CD14-positive monocyte (primary cell): ENCODE measurements at regions not wholly inside any gene's neighbourhood (a gene's known extent, or its start where the extent isn't known, plus 50 kb on each side); places are given as distances from the start of the nearest gene placed in this dataset.

ENCODE experiments used
- DNase-seq, 3 donors: peaks; one replicate each; pipeline ENCODE4 v3.0.0-alpha.2; 2011 to 2022
- H2AFZ ChIP-seq: 2 replicates; pipeline ENCODE4 v1.6.0; 2012; ENCODE audit warnings: mild to moderate bottlenecking, low read depth, low read length, inconsistent platforms; ENCODE audit not compliant: insufficient read depth, poor library complexity, severe bottlenecking
- H3K27ac ChIP-seq, 2 donors: 1 replicate in 1 of 2; 2 replicates in 1 of 2; pipeline ENCODE4 v1.5.1; 2012 to 2013; ENCODE audit warnings: low read length in 2 of 2, control low read depth in 1 of 2, inconsistent platforms in 1 of 2, low read depth in 1 of 2, mild to moderate bottlenecking in 1 of 2
- H3K27me3 ChIP-seq, 2 donors: one replicate each; pipeline versions ENCODE4 v1.6.0 to v1.6.1; 2011 to 2013; ENCODE audit warnings: low read length in 2 of 2; ENCODE audit not compliant: control insufficient read depth in 2 of 2, insufficient read depth in 2 of 2
- H3K36me3 ChIP-seq, 2 donors: replicated peaks in 1 of 2; 1 replicate in 1 of 2; 2 replicates in 1 of 2; pipeline versions ENCODE4 v1.5.1 to v1.6.1; 2012 to 2013; ENCODE audit warnings: low read length in 2 of 2, control low read depth in 1 of 2, inconsistent platforms in 1 of 2, mild to moderate bottlenecking in 1 of 2; ENCODE audit not compliant: insufficient read depth in 2 of 2, control insufficient read depth in 1 of 2
- H3K4me1 ChIP-seq, 2 donors: 1 replicate in 1 of 2; 2 replicates in 1 of 2; pipeline versions ENCODE4 v1.5.1 to v1.6.1; 2012 to 2013; ENCODE audit warnings: low read length in 2 of 2, control low read depth in 1 of 2, inconsistent platforms in 1 of 2, mild to moderate bottlenecking in 1 of 2, moderate library complexity in 1 of 2; ENCODE audit not compliant: insufficient read depth in 2 of 2, control insufficient read depth in 1 of 2
- H3K4me2 ChIP-seq: replicated peaks from 2 replicates; pipeline ENCODE3; 2012; ENCODE audit warnings: low read length, moderate library complexity, mild to moderate bottlenecking; ENCODE audit not compliant: poor library complexity, severe bottlenecking; ENCODE audit errors: extremely low read depth
- H3K4me3 ChIP-seq, 3 experiments: fragments of 200-600 bp in 1 of 3; sonication (generic) in 1 of 3; replicated peaks in 1 of 3; 1 replicate in 2 of 3; 2 replicates in 1 of 3; pipeline ENCODE4 v1.5.1; 2011 to 2013; ENCODE audit warnings: low read length in 3 of 3, mild to moderate bottlenecking in 3 of 3, control low read depth in 2 of 3, low read depth in 2 of 3, inconsistent platforms in 1 of 3, moderate library complexity in 1 of 3
- H3K79me2 ChIP-seq: 2 replicates; pipeline ENCODE4 v1.6.0; 2012; ENCODE audit warnings: mild to moderate bottlenecking, control low read depth, inconsistent platforms, low read length, moderate library complexity; ENCODE audit not compliant: insufficient read depth
- H3K9ac ChIP-seq: 2 replicates; pipeline ENCODE4 v1.6.0; 2017; ENCODE audit warnings: low read length, mild to moderate bottlenecking; ENCODE audit not compliant: insufficient read depth, poor library complexity, severe bottlenecking
- H3K9me3 ChIP-seq, 2 donors: replicated peaks in 1 of 2; 1 replicate in 1 of 2; 2 replicates in 1 of 2; pipeline versions ENCODE4 v1.5.1 to v1.6.1; 2012 to 2013; ENCODE audit warnings: low read length in 2 of 2, control low read depth in 1 of 2; ENCODE audit not compliant: control insufficient read depth in 1 of 2, insufficient read depth in 1 of 2
- H4K20me1 ChIP-seq: 2 replicates; pipeline ENCODE4 v1.6.0; 2012; ENCODE audit warnings: mild to moderate bottlenecking, low read length, control low read depth, moderate library complexity; ENCODE audit not compliant: insufficient read depth
- H3K27ac Mint-ChIP-seq, 7 donors: one replicate each; pipeline ENCODE4 v1.8.0; 2020; ENCODE audit warnings: mild to moderate bottlenecking in 7 of 7, mixed read lengths in 7 of 7, moderate library complexity in 6 of 7, inconsistent platforms in 2 of 7
- H3K27me3 Mint-ChIP-seq, 3 donors: one replicate each; pipeline ENCODE4 v1.8.0; 2021 to 2022; ENCODE audit warnings: low read depth in 3 of 3, mild to moderate bottlenecking in 3 of 3, mixed read lengths in 3 of 3, moderate library complexity in 3 of 3, inconsistent platforms in 1 of 3
- H3K36me3 Mint-ChIP-seq, 2 donors: one replicate each; pipeline ENCODE4 v1.8.0; 2020; ENCODE audit warnings: mixed read lengths in 2 of 2, inconsistent platforms in 1 of 2, mild to moderate bottlenecking in 1 of 2
- H3K4me1 Mint-ChIP-seq: one replicate; pipeline ENCODE4 v1.8.0; 2020; ENCODE audit warnings: mild to moderate bottlenecking, mixed read lengths
- H3K4me3 Mint-ChIP-seq, 2 donors: one replicate each; pipeline ENCODE4 v1.8.0; 2020; ENCODE audit warnings: mild to moderate bottlenecking in 2 of 2, mixed read lengths in 2 of 2, moderate library complexity in 1 of 2
- H3K9me3 Mint-ChIP-seq, 7 donors: one replicate each; pipeline ENCODE4 v1.8.0; 2020 to 2022; ENCODE audit warnings: mixed read lengths in 7 of 7, mild to moderate bottlenecking in 6 of 7, moderate library complexity in 6 of 7, inconsistent platforms in 2 of 7
- WGBS: methylation state at CpG from one replicate; pipeline ENCODE4 v1.1.5; 2013; ENCODE audit warnings: missing lambda C conversion rate; ENCODE audit not compliant: insufficient coverage; 5-methylcytosine and 5-hydroxymethylcytosine counted together
- intact Hi-C, 2 donors: fragments of 100-400 bp; cut with micrococcal nuclease; formaldehyde crosslinking; loops; one replicate each; pipeline versions ENCODE4 v1.15.0 to v1.15.1; 2023
- TF ChIP-seq, protein P1 (sequence below): fragments of 200-600 bp; IDR thresholded peaks from one replicate; pipeline ENCODE4 v1.8.0; 2022; ENCODE audit warnings: antibody characterized with exemption, mild to moderate bottlenecking

DNA sequence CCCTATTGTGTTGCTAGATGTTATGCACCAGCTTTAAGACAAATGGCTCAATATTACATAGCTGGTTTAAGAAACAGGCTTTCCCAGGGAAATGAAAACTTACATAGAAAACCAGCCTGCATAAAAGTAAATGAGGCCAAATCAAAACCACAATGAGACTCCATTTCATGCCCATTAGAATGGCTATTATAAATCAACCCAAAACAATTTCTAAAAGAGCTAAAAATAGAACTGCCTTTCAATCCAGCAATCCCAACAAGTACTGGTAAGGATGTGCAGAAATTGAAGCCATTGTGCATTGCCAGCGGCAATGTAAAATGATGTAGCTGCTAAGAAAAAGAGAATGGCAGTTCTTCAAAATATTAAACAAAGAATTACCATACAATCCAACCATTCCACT lies 1170.0 kb upstream of the CDH9 start:
- TF ChIP-seq, protein P1, sequence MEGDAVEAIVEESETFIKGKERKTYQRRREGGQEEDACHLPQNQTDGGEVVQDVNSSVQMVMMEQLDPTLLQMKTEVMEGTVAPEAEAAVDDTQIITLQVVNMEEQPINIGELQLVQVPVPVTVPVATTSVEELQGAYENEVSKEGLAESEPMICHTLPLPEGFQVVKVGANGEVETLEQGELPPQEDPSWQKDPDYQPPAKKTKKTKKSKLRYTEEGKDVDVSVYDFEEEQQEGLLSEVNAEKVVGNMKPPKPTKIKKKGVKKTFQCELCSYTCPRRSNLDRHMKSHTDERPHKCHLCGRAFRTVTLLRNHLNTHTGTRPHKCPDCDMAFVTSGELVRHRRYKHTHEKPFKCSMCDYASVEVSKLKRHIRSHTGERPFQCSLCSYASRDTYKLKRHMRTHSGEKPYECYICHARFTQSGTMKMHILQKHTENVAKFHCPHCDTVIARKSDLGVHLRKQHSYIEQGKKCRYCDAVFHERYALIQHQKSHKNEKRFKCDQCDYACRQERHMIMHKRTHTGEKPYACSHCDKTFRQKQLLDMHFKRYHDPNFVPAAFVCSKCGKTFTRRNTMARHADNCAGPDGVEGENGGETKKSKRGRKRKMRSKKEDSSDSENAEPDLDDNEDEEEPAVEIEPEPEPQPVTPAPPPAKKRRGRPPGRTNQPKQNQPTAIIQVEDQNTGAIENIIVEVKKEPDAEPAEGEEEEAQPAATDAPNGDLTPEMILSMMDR: no peak
- no peak overlapping the region for H3K4me3 Mint-ChIP-seq
- intact Hi-C loops: no loop called here

DNA sequence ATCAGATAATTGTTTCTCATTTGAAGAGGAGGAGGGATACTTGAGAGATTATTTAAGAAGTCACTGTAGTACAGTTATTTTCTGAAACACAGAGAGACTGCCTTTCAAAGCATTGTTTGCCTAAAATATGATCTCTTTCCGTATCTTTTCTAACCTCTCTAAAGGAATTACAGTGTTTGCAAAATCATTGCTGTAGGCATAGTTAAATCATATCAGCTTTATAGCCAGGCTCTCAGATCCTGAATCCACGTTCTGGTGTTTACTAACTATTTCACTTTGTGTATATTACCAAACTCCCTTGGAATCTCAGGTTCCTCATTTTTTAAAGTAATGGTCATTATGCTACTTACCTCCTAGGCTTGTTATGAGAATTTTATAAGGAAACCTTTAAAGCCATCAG lies 1151.6 kb upstream of the CDH9 start:
- no peak for DNase-seq
- H3K4me3 ChIP-seq: no peak overlapping the region
- no peak overlapping the region for H2AFZ ChIP-seq
- no peaks in the 10 kb centered on the region for H3K4me1 Mint-ChIP-seq
- H3K4me2 ChIP-seq: no peak overlapping the region
- no peaks in the 10 kb centered on the region for H4K20me1 ChIP-seq
- TF ChIP-seq, protein P1: no peak
- H3K36me3 ChIP-seq: no peaks in the 10 kb centered on the region
- peaks cover 0 to 8% of the 10 kb centered on the region in 2 donors for H3K9me3 ChIP-seq
- H3K4me3 Mint-ChIP-seq: no peak overlapping the region
- no peaks in the 10 kb centered on the region for H3K36me3 Mint-ChIP-seq
- no peaks in the 10 kb centered on the region for H3K4me1 ChIP-seq
- no peak overlapping the region for H3K27ac Mint-ChIP-seq
- peaks cover 2 to 11% (median 6%) of the 10 kb centered on the region in 7 donors for H3K9me3 Mint-ChIP-seq
- no CpG with 5 or more reads among the region's 2 CpGs for WGBS
- H3K9ac ChIP-seq: no peak overlapping the region
- no peaks in the 10 kb centered on the region for H3K27me3 ChIP-seq
- intact Hi-C loops: no loop called here
- H3K27me3 Mint-ChIP-seq: no peaks in the 10 kb centered on the region
- no peak overlapping the region for H3K27ac ChIP-seq
- H3K79me2 ChIP-seq: no peaks in the 10 kb centered on the region

More for the DNA sequence above, 1170.0 kb upstream of the CDH9 start:
- Mint-ChIP-seq H3K27ac (no peak overlapping the region), H3K4me1 (no peaks in the 10 kb centered on the region), H3K9me3 (peaks cover 0 to 10% (median 4%) of the 10 kb centered on the region in 7 donors), H3K36me3 (no peaks in the 10 kb centered on the region), H3K27me3 (no peaks in the 10 kb centered on the region)
- H3K4me1 ChIP-seq: no peaks in the 10 kb centered on the region
- H3K9ac ChIP-seq: no peak overlapping the region
- H3K4me2 ChIP-seq: no peak overlapping the region
- no peaks in the 10 kb centered on the region for H3K79me2 ChIP-seq
- H2AFZ ChIP-seq: no peak overlapping the region
- DNase-seq: no peak
- no peaks in the 10 kb centered on the region for H3K36me3 ChIP-seq
- H3K9me3 ChIP-seq: peaks cover 17 to 18% of the 10 kb centered on the region in 2 donors
- no CpG with 5 or more reads among the region's 1 CpG for WGBS
- no peaks in the 10 kb centered on the region for H3K27me3 ChIP-seq
- H3K27ac ChIP-seq: no peak overlapping the region
- no peaks in the 10 kb centered on the region for H4K20me1 ChIP-seq
- no peak overlapping the region for H3K4me3 ChIP-seq
